ENCODE measurements at regions not wholly inside any gene's neighbourhood (a gene's known extent, or its start where the extent isn't known, plus 50 kb on each side); places are given as distances from the start of the nearest gene placed in this dataset.

- H3K4me1 ChIP-seq (ENCODE audit: control insufficient read depth in 2 of 2, insufficient read depth in 2 of 2, low read length in 2 of 2) = no peaks in the 10 kb centered on the region
- peaks cover 0 to 6% (median 3%) of the 10 kb centered on the region in 5 donors for H3K27me3 Mint-ChIP-seq
- POLR2A ChIA-PET = no interaction called here
- no peaks in the 10 kb centered on the region for H3K36me3 Mint-ChIP-seq
- no peaks in the 10 kb centered on the region for H3K4me1 Mint-ChIP-seq
- no peak overlapping the region for H3K4me3 Mint-ChIP-seq
- DNase-seq = no peak
- ATAC-seq = no peak
- peaks cover 0 to 7% (median 0%) of the 10 kb centered on the region in 11 donors for H3K9me3 Mint-ChIP-seq
- no peak overlapping the region for H3K27ac Mint-ChIP-seq
- H3K36me3 ChIP-seq (ENCODE audit: control insufficient read depth in 2 of 3, insufficient read depth in 3 of 3, low read length in 3 of 3) = no peaks in the 10 kb centered on the region
- H3K27me3 ChIP-seq (ENCODE audit: control insufficient read depth in 2 of 2, insufficient read depth in 2 of 2, low read length in 2 of 2) = no peaks in the 10 kb centered on the region
- intact Hi-C loops (cut with micrococcal nuclease) = no loop called here
- no peak overlapping the region for H3K4me3 ChIP-seq (ENCODE audit: low read length)
- H3K9me3 ChIP-seq (ENCODE audit: control insufficient read depth in 2 of 3, low read length in 3 of 3) = no peaks in the 10 kb centered on the region
- CTCF ChIA-PET = no interaction called here
- no peak overlapping the region for H3K27ac ChIP-seq (ENCODE audit: low read depth, low read length)
These were observed 471.4 kb upstream of the PKDCC start for GRCh38 chr2:41576423-41576822.

GRCh38 chr2:41579806-41580205 is 468.0 kb upstream of the PKDCC start:
- Histone ChIP-seq H3K9me3 (ENCODE audit: control insufficient read depth in 2 of 3, low read length in 3 of 3) (no peaks in the 10 kb centered on the region), H3K27me3 (ENCODE audit: control insufficient read depth in 2 of 2, insufficient read depth in 2 of 2, low read length in 2 of 2) (no peaks in the 10 kb centered on the region), H3K36me3 (ENCODE audit: control insufficient read depth in 2 of 3, insufficient read depth in 3 of 3, low read length in 3 of 3) (no peaks in the 10 kb centered on the region), H3K4me1 (ENCODE audit: control insufficient read depth in 2 of 2, insufficient read depth in 2 of 2, low read length in 2 of 2) (no peaks in the 10 kb centered on the region), H3K4me3 (ENCODE audit: low read length) (no peak overlapping the region), H3K27ac (ENCODE audit: low read depth, low read length) (no peak overlapping the region)
- ATAC-seq (no peak), DNase-seq (no peak)
- Mint-ChIP-seq H3K36me3 (peaks cover 0 to 16% (median 0%) of the 10 kb centered on the region in 5 donors), H3K27ac (no peak overlapping the region), H3K9me3 (peaks cover 8 to 28% (median 17%) of the 10 kb centered on the region in 11 donors), H3K4me3 (no peak overlapping the region), H3K27me3 (peaks cover 0 to 12% (median 6%) of the 10 kb centered on the region in 5 donors), H3K4me1 (no peaks in the 10 kb centered on the region)
- POLR2A ChIA-PET = no interaction called here
- intact Hi-C loops (cut with micrococcal nuclease) = no loop called here
- CTCF ChIA-PET = no interaction called here

GRCh38 chr2:41580806-41581205 is 467.0 kb upstream of the PKDCC start:
- H3K27ac Mint-ChIP-seq = no peak overlapping the region
- intact Hi-C loops (cut with micrococcal nuclease) = no loop called here
- H3K36me3 Mint-ChIP-seq = peaks cover 0 to 17% (median 0%) of the 10 kb centered on the region in 5 donors
- ChIA-PET POLR2A (no interaction called here), CTCF (no interaction called here)
- no peaks in the 10 kb centered on the region for H3K27me3 ChIP-seq (ENCODE audit: control insufficient read depth in 2 of 2, insufficient read depth in 2 of 2, low read length in 2 of 2)
- no peak overlapping the region for H3K4me3 ChIP-seq (ENCODE audit: low read length)
- H3K9me3 ChIP-seq (ENCODE audit: control insufficient read depth in 2 of 3, low read length in 3 of 3) = no peaks in the 10 kb centered on the region
- no peaks in the 10 kb centered on the region for H3K4me1 Mint-ChIP-seq
- H3K4me3 Mint-ChIP-seq = no peak overlapping the region
- H3K4me1 ChIP-seq (ENCODE audit: control insufficient read depth in 2 of 2, insufficient read depth in 2 of 2, low read length in 2 of 2) = no peaks in the 10 kb centered on the region
- peaks cover 0 to 12% (median 6%) of the 10 kb centered on the region in 5 donors for H3K27me3 Mint-ChIP-seq
- no peak for ATAC-seq
- no peak overlapping the region for H3K27ac ChIP-seq (ENCODE audit: low read depth, low read length)
- no peak for DNase-seq
- H3K9me3 Mint-ChIP-seq = peaks cover 9 to 38% (median 25%) of the 10 kb centered on the region in 11 donors
- no peaks in the 10 kb centered on the region for H3K36me3 ChIP-seq (ENCODE audit: control insufficient read depth in 2 of 3, insufficient read depth in 3 of 3, low read length in 3 of 3)

GRCh38 chr2:41595240-41595639 is 452.6 kb upstream of the PKDCC start:
- no peak for DNase-seq
- Mint-ChIP-seq H3K4me3 (no peak overlapping the region), H3K9me3 (peaks cover 0 to 4% (median 0%) of the 10 kb centered on the region in 11 donors), H3K36me3 (peaks cover 0 to 3% (median 0%) of the 10 kb centered on the region in 5 donors), H3K4me1 (no peaks in the 10 kb centered on the region), H3K27me3 (peaks cover 0 to 6% (median 0%) of the 10 kb centered on the region in 5 donors), H3K27ac (no peak overlapping the region)
- Histone ChIP-seq H3K4me1 (ENCODE audit: control insufficient read depth in 2 of 2, insufficient read depth in 2 of 2, low read length in 2 of 2) (no peaks in the 10 kb centered on the region), H3K4me3 (ENCODE audit: low read length) (no peak overlapping the region), H3K27ac (ENCODE audit: low read depth, low read length) (no peak overlapping the region), H3K9me3 (ENCODE audit: control insufficient read depth in 2 of 3, low read length in 3 of 3) (no peaks in the 10 kb centered on the region), H3K27me3 (ENCODE audit: control insufficient read depth in 2 of 2, insufficient read depth in 2 of 2, low read length in 2 of 2) (no peaks in the 10 kb centered on the region), H3K36me3 (ENCODE audit: control insufficient read depth in 2 of 3, insufficient read depth in 3 of 3, low read length in 3 of 3) (no peaks in the 10 kb centered on the region)
- ATAC-seq = no peak
- ChIA-PET CTCF (no interaction called here), POLR2A (no interaction called here)
- intact Hi-C loops (cut with micrococcal nuclease) = no loop called here

GRCh38 chr2:41597680-41598079 is 450.1 kb upstream of the PKDCC start:
- ChIA-PET CTCF (no interaction called here), POLR2A (no interaction called here)
- peaks cover 0 to 6% (median 0%) of the 10 kb centered on the region in 5 donors for H3K27me3 Mint-ChIP-seq
- intact Hi-C loops (cut with micrococcal nuclease) = no loop called here
- Histone ChIP-seq H3K36me3 (ENCODE audit: control insufficient read depth in 2 of 3, insufficient read depth in 3 of 3, low read length in 3 of 3) (no peaks in the 10 kb centered on the region), H3K4me3 (ENCODE audit: low read length) (no peak overlapping the region), H3K9me3 (ENCODE audit: control insufficient read depth in 2 of 3, low read length in 3 of 3) (no peaks in the 10 kb centered on the region), H3K4me1 (ENCODE audit: control insufficient read depth in 2 of 2, insufficient read depth in 2 of 2, low read length in 2 of 2) (no peaks in the 10 kb centered on the region), H3K27ac (ENCODE audit: low read depth, low read length) (no peak overlapping the region), H3K27me3 (ENCODE audit: control insufficient read depth in 2 of 2, insufficient read depth in 2 of 2, low read length in 2 of 2) (no peaks in the 10 kb centered on the region)
- H3K4me3 Mint-ChIP-seq = no peak overlapping the region
- no peak for ATAC-seq
- peaks cover 0 to 3% (median 0%) of the 10 kb centered on the region in 5 donors for H3K36me3 Mint-ChIP-seq
- H3K27ac Mint-ChIP-seq = no peak overlapping the region
- no peaks in the 10 kb centered on the region for H3K4me1 Mint-ChIP-seq
- H3K9me3 Mint-ChIP-seq = peaks cover 0 to 4% (median 0%) of the 10 kb centered on the region in 11 donors
- DNase-seq = no peak

GRCh38 chr2:41598161-41598894 is 449.5 kb upstream of the PKDCC start:
- H3K4me1 ChIP-seq (ENCODE audit: control insufficient read depth in 2 of 2, insufficient read depth in 2 of 2, low read length in 2 of 2) = no peaks in the 10 kb centered on the region
- intact Hi-C loops (cut with micrococcal nuclease) = no loop called here
- ChIA-PET POLR2A (no interaction called here), CTCF (no interaction called here)
- no peak for ATAC-seq
- no peaks in the 10 kb centered on the region for H3K27me3 ChIP-seq (ENCODE audit: control insufficient read depth in 2 of 2, insufficient read depth in 2 of 2, low read length in 2 of 2)
- H3K27ac ChIP-seq (ENCODE audit: low read depth, low read length) = no peak overlapping the region
- H3K9me3 Mint-ChIP-seq = peaks cover 0 to 4% (median 0%) of the 10 kb centered on the region in 11 donors
- no peaks in the 10 kb centered on the region for H3K9me3 ChIP-seq (ENCODE audit: control insufficient read depth in 2 of 3, low read length in 3 of 3)
- H3K4me3 ChIP-seq (ENCODE audit: low read length) = no peak overlapping the region
- H3K4me1 Mint-ChIP-seq = no peaks in the 10 kb centered on the region
- no peak for DNase-seq
- H3K27ac Mint-ChIP-seq = no peak overlapping the region
- H3K36me3 ChIP-seq (ENCODE audit: control insufficient read depth in 2 of 3, insufficient read depth in 3 of 3, low read length in 3 of 3) = no peaks in the 10 kb centered on the region
- H3K36me3 Mint-ChIP-seq = peaks cover 0 to 3% (median 0%) of the 10 kb centered on the region in 5 donors
- peaks cover 0 to 6% (median 0%) of the 10 kb centered on the region in 5 donors for H3K27me3 Mint-ChIP-seq
- H3K4me3 Mint-ChIP-seq = no peak overlapping the region

- Mint-ChIP-seq H3K27me3 (peaks cover 0 to 3% (median 0%) of the 10 kb centered on the region in 5 donors), H3K27ac (no peak overlapping the region), H3K9me3 (peaks cover 0 to 3% (median 0%) of the 10 kb centered on the region in 11 donors), H3K4me3 (no peak overlapping the region), H3K4me1 (no peaks in the 10 kb centered on the region), H3K36me3 (peaks cover 0 to 3% (median 0%) of the 10 kb centered on the region in 5 donors)
- intact Hi-C loops (cut with micrococcal nuclease) = no loop called here
- Histone ChIP-seq H3K4me1 (ENCODE audit: control insufficient read depth in 2 of 2, insufficient read depth in 2 of 2, low read length in 2 of 2) (no peaks in the 10 kb centered on the region), H3K27me3 (ENCODE audit: control insufficient read depth in 2 of 2, insufficient read depth in 2 of 2, low read length in 2 of 2) (no peaks in the 10 kb centered on the region), H3K36me3 (ENCODE audit: control insufficient read depth in 2 of 3, insufficient read depth in 3 of 3, low read length in 3 of 3) (no peaks in the 10 kb centered on the region), H3K9me3 (ENCODE audit: control insufficient read depth in 2 of 3, low read length in 3 of 3) (no peaks in the 10 kb centered on the region), H3K27ac (ENCODE audit: low read depth, low read length) (no peak overlapping the region), H3K4me3 (ENCODE audit: low read length) (no peak overlapping the region)
- ChIA-PET CTCF (no interaction called here), POLR2A (no interaction called here)
- DNase-seq (no peak), ATAC-seq (no peak)
These were observed 447.4 kb upstream of the PKDCC start for GRCh38 chr2:41600460-41600859.
